ENCODE measurements at regions not wholly inside any gene's neighbourhood (a gene's known extent, or its start where the extent isn't known, plus 50 kb on each side); places are given as distances from the start of the nearest gene placed in this dataset.
"Not testable (repeated sequence)": the region's sequence is repeated elsewhere in the genome, so short reads cannot be mapped to it uniquely, and the experiment has no call there.

- TF ChIP-seq CTCF, POLR2A (IDR thresholded peaks at IDR 0.05): not testable (repeated sequence)
Measured at GRCh38 chr21:28836588-28836987, 156.1 kb downstream of the LTN1 start.
